H9 (cell line): ENCODE measurements at regions not wholly inside any gene's neighbourhood (a gene's known extent, or its start where the extent isn't known, plus 50 kb on each side); places are given as distances from the start of the nearest gene placed in this dataset.

Experiments
- DNase-seq: peaks from one replicate; pipeline ENCODE4 v3.0.0-alpha.2; 2017
- H2AFZ ChIP-seq: one replicate; pipeline ENCODE4 v1.6.1; 2013; ENCODE audit warnings: mild to moderate bottlenecking, low read length, control low read depth, moderate library complexity
- H2AK5ac ChIP-seq: 2 replicates; pipeline ENCODE4 v1.6.1; 2013; ENCODE audit warnings: low read length, control low read depth, mixed read lengths; ENCODE audit not compliant: insufficient read length
- H2BK120ac ChIP-seq: one replicate; pipeline ENCODE4 v1.6.1; 2013; ENCODE audit warnings: low read depth, mild to moderate bottlenecking, low read length, control low read depth, inconsistent platforms; ENCODE audit not compliant: poor library complexity, severe bottlenecking
- H2BK12ac ChIP-seq: 2 replicates; pipeline ENCODE4 v1.6.1; 2013; ENCODE audit warnings: low read length, control low read depth, mixed read lengths, low read depth; ENCODE audit not compliant: insufficient read length
- H2BK15ac ChIP-seq: 2 replicates; pipeline ENCODE4 v1.6.1; 2013; ENCODE audit warnings: low read depth, low read length, control low read depth
- H2BK20ac ChIP-seq: one replicate; pipeline ENCODE4 v1.6.1; 2013; ENCODE audit warnings: low read depth, mild to moderate bottlenecking, low read length, control low read depth, inconsistent platforms; ENCODE audit not compliant: poor library complexity, severe bottlenecking
- H2BK5ac ChIP-seq: 2 replicates; pipeline ENCODE4 v1.6.1; 2013; ENCODE audit warnings: low read length, control low read depth, mixed read lengths; ENCODE audit not compliant: insufficient read length
- H3K14ac ChIP-seq: 2 replicates; pipeline ENCODE4 v1.6.1; 2013; ENCODE audit warnings: low read length, control low read depth; ENCODE audit not compliant: insufficient read depth
- H3K18ac ChIP-seq: 2 replicates; pipeline ENCODE4 v1.6.1; 2013; ENCODE audit warnings: low read depth, mild to moderate bottlenecking, mixed read lengths, low read length, control low read depth; ENCODE audit not compliant: insufficient read length
- H3K23ac ChIP-seq: 2 replicates; pipeline ENCODE4 v1.6.1; 2013; ENCODE audit warnings: low read length, control low read depth, mixed read lengths, low read depth; ENCODE audit not compliant: insufficient read length
- H3K23me2 ChIP-seq: 2 replicates; pipeline ENCODE4 v1.6.1; 2013; ENCODE audit warnings: low read depth, mild to moderate bottlenecking, mixed read lengths, low read length, control low read depth; ENCODE audit not compliant: insufficient read length, poor library complexity, severe bottlenecking
- H3K27ac ChIP-seq: 2 replicates; pipeline ENCODE4 v1.5.1; 2013; ENCODE audit warnings: low read length, control low read depth, mixed read lengths, low read depth; ENCODE audit not compliant: insufficient read length
- H3K27me3 ChIP-seq: 2 replicates; pipeline ENCODE4 v1.6.1; 2013; ENCODE audit warnings: low read length, control low read depth, inconsistent platforms; ENCODE audit not compliant: insufficient read depth
- H3K4ac ChIP-seq: 2 replicates; pipeline ENCODE4 v1.6.1; 2013; ENCODE audit warnings: low read depth, mild to moderate bottlenecking, control low read depth, inconsistent platforms, low read length, moderate library complexity
- H3K4me1 ChIP-seq: 2 replicates; pipeline ENCODE4 v1.6.1; 2013; ENCODE audit warnings: low read length, control low read depth, inconsistent platforms; ENCODE audit not compliant: insufficient read depth
- H3K4me2 ChIP-seq: 2 replicates; pipeline ENCODE4 v1.6.1; 2013; ENCODE audit warnings: low read length, control low read depth, mixed read lengths; ENCODE audit not compliant: insufficient read length, insufficient read depth
- H3K56ac ChIP-seq: 2 replicates; pipeline ENCODE4 v1.6.1; 2013; ENCODE audit warnings: low read depth, mild to moderate bottlenecking, mixed read lengths, low read length, control low read depth; ENCODE audit not compliant: insufficient read length
- H3K79me1 ChIP-seq: 2 replicates; pipeline ENCODE4 v1.6.1; 2013; ENCODE audit warnings: low read depth, mild to moderate bottlenecking, moderate library complexity, low read length, control low read depth, inconsistent platforms; ENCODE audit not compliant: insufficient read depth, poor library complexity, severe bottlenecking
- H3K79me2 ChIP-seq: 2 replicates; pipeline ENCODE4 v1.6.1; 2013; ENCODE audit warnings: low read length, control low read depth, inconsistent platforms; ENCODE audit not compliant: insufficient read depth
- H3K9ac ChIP-seq: 2 replicates; pipeline ENCODE4 v1.6.1; 2013; ENCODE audit warnings: low read length, control low read depth, mixed read lengths; ENCODE audit not compliant: insufficient read length; ENCODE audit errors: extremely low read depth
- H3K9me3 ChIP-seq: one replicate; pipeline ENCODE4 v1.6.1; 2013; ENCODE audit warnings: low read depth, low read length, inconsistent platforms; ENCODE audit not compliant: control insufficient read depth
- H3T11ph ChIP-seq: one replicate; pipeline ENCODE4 v1.6.1; 2013; ENCODE audit warnings: mild to moderate bottlenecking, low read length, control low read depth, inconsistent platforms
- H4K20me1 ChIP-seq: one replicate; pipeline ENCODE4 v1.6.1; 2013; ENCODE audit not compliant: control insufficient read depth, insufficient read length, insufficient read depth
- H4K5ac ChIP-seq: 2 replicates; pipeline ENCODE4 v1.6.1; 2013; ENCODE audit warnings: low read depth, mild to moderate bottlenecking, mixed read lengths, low read length, control low read depth; ENCODE audit not compliant: insufficient read length
- H4K8ac ChIP-seq: replicated peaks from 2 replicates; pipeline ENCODE4 v1.6.1; 2013; ENCODE audit warnings: low read length, control low read depth, mixed read lengths, low read depth; ENCODE audit not compliant: insufficient read length
- H4K91ac ChIP-seq: 2 replicates; pipeline ENCODE4 v1.6.1; 2013; ENCODE audit warnings: low read depth, mild to moderate bottlenecking, moderate library complexity, mixed read lengths, low read length, control low read depth; ENCODE audit not compliant: insufficient read length
- H3K27ac Mint-ChIP-seq, 3 experiments: 2 replicates in 2 of 3; 3 replicates in 1 of 3; pipeline ENCODE4 v1.8.0; 2020 to 2021; ENCODE audit warnings: mixed read lengths in 3 of 3, mild to moderate bottlenecking in 1 of 3, moderate library complexity in 1 of 3
- H3K27me3 Mint-ChIP-seq: 2 replicates; pipeline ENCODE4 v1.8.0; 2021; ENCODE audit warnings: low read depth, mild to moderate bottlenecking, moderate library complexity, mixed read lengths
- H3K36me3 Mint-ChIP-seq, 3 experiments: 2 replicates in 2 of 3; 3 replicates in 1 of 3; pipeline ENCODE4 v1.8.0; 2020 to 2021; ENCODE audit warnings: low read depth in 3 of 3, mixed read lengths in 3 of 3; ENCODE audit not compliant: insufficient read depth in 1 of 3
- H3K4me1 Mint-ChIP-seq, 2 experiments: 2 replicates each; pipeline ENCODE4 v1.8.0; 2020; ENCODE audit warnings: mixed read lengths in 2 of 2
- H3K4me3 Mint-ChIP-seq, 2 experiments: 2 replicates in 1 of 2; 3 replicates in 1 of 2; pipeline ENCODE4 v1.8.0; 2020 to 2021; ENCODE audit warnings: mild to moderate bottlenecking in 2 of 2, mixed read lengths in 2 of 2, moderate library complexity in 1 of 2
- H3K9me3 Mint-ChIP-seq, 2 experiments: 2 replicates in 1 of 2; 3 replicates in 1 of 2; pipeline ENCODE4 v1.8.0; 2020; ENCODE audit warnings: mild to moderate bottlenecking in 2 of 2, mixed read lengths in 2 of 2, moderate library complexity in 1 of 2
- CTCF ChIP-seq: fragments of 200-600 bp; sonication (generic); conservative IDR thresholded peaks from 3 replicates; pipeline ENCODE4 v1.8.0; 2021; ENCODE audit warnings: antibody characterized with exemption, mild to moderate bottlenecking
- WGBS: extraction: QIAGEN DNeasy Blood & Tissue Kit; methylation state at CpG from one replicate; pipeline ENCODE4 v1.1.7; 2013; ENCODE audit warnings: missing lambda C conversion rate, low lambda C conversion rate, mixed read lengths; ENCODE audit not compliant: insufficient read length; ENCODE audit errors: extremely low coverage; 5-methylcytosine and 5-hydroxymethylcytosine counted together

- no peaks in the 10 kb centered on the region for H3K36me3 Mint-ChIP-seq
- TF ChIP-seq CTCF, result no peak
- no peak overlapping the region for H3K9ac ChIP-seq
- H2BK120ac ChIP-seq, result no peak overlapping the region
- peaks cover 3% of the 10 kb centered on the region; the same call in 1 of the 2 replicates for H3K27me3 Mint-ChIP-seq
- no peaks in the 10 kb centered on the region for H3K79me2 ChIP-seq
- no peak overlapping the region for H4K8ac ChIP-seq
- no peak overlapping the region for H3K27ac ChIP-seq
- no peaks in the 10 kb centered on the region for H3K9me3 ChIP-seq
- peak overlapping the region; percentile 18; the same call in 1 of the 2 replicates for H3K14ac ChIP-seq
- DNase-seq, result no peak
- WGBS, result no CpG with 5 or more reads among the region's 3 CpGs
- H3T11ph ChIP-seq, result no peak overlapping the region
- H3K4me1 Mint-ChIP-seq, result peaks cover 7 to 9% of the 10 kb centered on the region in 2 experiments
- no peaks in the 10 kb centered on the region for H3K4me1 ChIP-seq
- H3K23ac ChIP-seq, result no peak overlapping the region
- H3K27ac Mint-ChIP-seq, result no peak overlapping the region
- H2BK12ac ChIP-seq, result no peak overlapping the region
- H3K27me3 ChIP-seq, result no peaks in the 10 kb centered on the region; the same call in 1 of the 2 replicates
- H4K91ac ChIP-seq, result no peak overlapping the region
- H2BK15ac ChIP-seq, result no peak overlapping the region
- no peak overlapping the region for H4K5ac ChIP-seq
- H2BK5ac ChIP-seq, result no peak overlapping the region
- no peak overlapping the region for H2AK5ac ChIP-seq
- H3K4me3 Mint-ChIP-seq, result no peak overlapping the region
- no peaks in the 10 kb centered on the region for H3K79me1 ChIP-seq
- no peak overlapping the region for H2BK20ac ChIP-seq
- no peaks in the 10 kb centered on the region; a peak in 2 of 5 replicates for H3K9me3 Mint-ChIP-seq
- no peak overlapping the region for H3K4ac ChIP-seq
- H3K4me2 ChIP-seq, result no peak overlapping the region
- H3K23me2 ChIP-seq, result no peaks in the 10 kb centered on the region
- no peak overlapping the region for H2AFZ ChIP-seq
- no peak overlapping the region for H3K56ac ChIP-seq
- H4K20me1 ChIP-seq, result no peaks in the 10 kb centered on the region
- H3K18ac ChIP-seq, result no peak overlapping the region
Measured at GRCh38 chr1:14487671-14488070, 110.8 kb upstream of the KAZN start.
